Fibroblast of villous mesenchyme (primary cell): ENCODE measurements at regions not wholly inside any gene's neighbourhood (a gene's known extent, or its start where the extent isn't known, plus 50 kb on each side); places are given as distances from the start of the nearest gene placed in this dataset.

ENCODE experiments used
- DNase-seq: peaks from one replicate; pipeline ENCODE4 v3.0.0-alpha.2; 2010; ENCODE audit warnings: low read depth
- H3K4me3 ChIP-seq: 2 replicates; pipeline ENCODE4 v1.5.1; 2011; ENCODE audit warnings: low read depth, mild to moderate bottlenecking, low read length
- TF ChIP-seq, protein P1 (sequence below): IDR thresholded peaks from 2 replicates; pipeline ENCODE4 v1.5.1; 2012; ENCODE audit warnings: low read depth, mild to moderate bottlenecking, low read length; ENCODE audit not compliant: insufficient read depth

DNA sequence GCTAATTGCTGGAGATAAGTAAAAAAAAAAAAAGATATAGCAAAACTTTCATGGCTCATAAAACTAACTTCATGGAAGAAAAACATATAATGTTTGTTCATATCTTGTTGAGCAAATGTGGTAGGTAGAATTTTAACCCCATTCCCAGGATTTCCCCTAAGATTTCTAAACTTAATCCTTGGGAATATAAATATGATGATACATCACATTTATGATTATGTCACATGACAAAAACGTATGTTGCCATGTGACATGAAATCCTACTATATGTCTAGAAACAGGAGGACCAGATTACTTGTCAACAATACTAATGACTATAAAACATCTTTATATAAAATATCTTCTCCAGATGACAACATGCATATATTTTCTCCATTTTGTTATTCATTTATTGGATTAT, 679.0 kb upstream of the LRRC4C start:
- TF ChIP-seq, protein P1, sequence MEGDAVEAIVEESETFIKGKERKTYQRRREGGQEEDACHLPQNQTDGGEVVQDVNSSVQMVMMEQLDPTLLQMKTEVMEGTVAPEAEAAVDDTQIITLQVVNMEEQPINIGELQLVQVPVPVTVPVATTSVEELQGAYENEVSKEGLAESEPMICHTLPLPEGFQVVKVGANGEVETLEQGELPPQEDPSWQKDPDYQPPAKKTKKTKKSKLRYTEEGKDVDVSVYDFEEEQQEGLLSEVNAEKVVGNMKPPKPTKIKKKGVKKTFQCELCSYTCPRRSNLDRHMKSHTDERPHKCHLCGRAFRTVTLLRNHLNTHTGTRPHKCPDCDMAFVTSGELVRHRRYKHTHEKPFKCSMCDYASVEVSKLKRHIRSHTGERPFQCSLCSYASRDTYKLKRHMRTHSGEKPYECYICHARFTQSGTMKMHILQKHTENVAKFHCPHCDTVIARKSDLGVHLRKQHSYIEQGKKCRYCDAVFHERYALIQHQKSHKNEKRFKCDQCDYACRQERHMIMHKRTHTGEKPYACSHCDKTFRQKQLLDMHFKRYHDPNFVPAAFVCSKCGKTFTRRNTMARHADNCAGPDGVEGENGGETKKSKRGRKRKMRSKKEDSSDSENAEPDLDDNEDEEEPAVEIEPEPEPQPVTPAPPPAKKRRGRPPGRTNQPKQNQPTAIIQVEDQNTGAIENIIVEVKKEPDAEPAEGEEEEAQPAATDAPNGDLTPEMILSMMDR: no peak
- DNase-seq: no peak
- H3K4me3 ChIP-seq: no peak overlapping the region

DNA sequence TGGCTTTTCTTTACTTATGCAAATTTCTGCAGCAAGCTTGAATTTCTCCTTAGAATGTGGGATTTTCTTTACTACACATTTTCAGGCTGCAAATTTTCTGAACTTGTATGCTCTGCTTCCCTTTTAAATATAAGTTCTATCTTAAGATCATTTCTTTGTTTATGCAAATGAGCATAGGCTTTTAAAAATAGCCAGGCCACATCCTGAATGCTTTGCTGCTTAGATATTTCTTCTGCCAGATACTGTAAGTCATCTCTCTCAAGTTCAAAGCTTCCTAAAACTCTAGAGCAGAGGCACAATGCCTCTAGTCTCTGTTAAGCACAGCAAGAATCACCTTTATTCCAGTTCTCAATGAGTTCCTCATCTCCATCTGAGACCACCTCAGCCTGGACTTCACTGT, 685.9 kb upstream of the LRRC4C start:
- H3K4me3 ChIP-seq: no peak overlapping the region
- no peak for DNase-seq
- TF ChIP-seq, protein P1: no peak

DNA sequence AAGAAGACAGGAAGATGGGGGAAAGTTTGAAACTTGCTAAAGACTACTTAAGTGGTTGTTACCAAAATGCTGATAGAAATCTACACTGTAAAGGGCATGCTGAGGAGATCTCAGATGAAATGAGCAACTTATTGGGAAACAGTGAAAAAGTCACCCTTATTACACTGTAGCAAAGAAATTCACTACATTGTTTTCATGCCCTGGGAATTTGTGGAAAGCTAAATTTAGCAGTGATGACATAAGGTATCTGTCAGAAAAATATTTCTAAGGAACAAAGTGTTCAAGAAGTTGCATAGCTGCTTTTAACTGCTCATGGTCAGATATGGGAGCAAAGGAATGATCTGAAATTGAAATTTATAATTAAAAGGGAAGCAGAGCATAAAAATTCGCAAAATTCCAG, 702.4 kb upstream of the LRRC4C start:
- DNase-seq: peak; percentile 7
- no peak overlapping the region for H3K4me3 ChIP-seq
- TF ChIP-seq, protein P1: no peak

DNA sequence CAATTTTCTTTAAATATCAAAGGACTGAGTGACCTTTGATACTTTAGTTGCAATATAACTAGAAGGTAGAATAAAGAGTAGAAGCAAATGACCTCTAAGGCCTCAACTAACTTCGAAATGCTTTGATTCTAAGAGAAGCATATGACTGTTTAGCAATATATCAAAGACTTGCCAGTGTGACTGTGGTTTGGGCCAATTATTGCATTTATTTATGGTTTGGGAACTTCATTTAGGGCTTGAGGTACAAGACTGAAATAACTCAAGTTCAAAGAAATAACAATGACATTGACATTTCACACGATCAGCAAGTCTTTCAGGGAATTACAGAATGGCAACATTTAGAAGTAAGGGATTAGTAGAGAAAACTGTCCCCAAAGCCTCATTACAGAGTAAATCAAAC, 709.7 kb upstream of the LRRC4C start:
- no peak for DNase-seq
- H3K4me3 ChIP-seq: no peak overlapping the region
- TF ChIP-seq, protein P1: no peak

DNA sequence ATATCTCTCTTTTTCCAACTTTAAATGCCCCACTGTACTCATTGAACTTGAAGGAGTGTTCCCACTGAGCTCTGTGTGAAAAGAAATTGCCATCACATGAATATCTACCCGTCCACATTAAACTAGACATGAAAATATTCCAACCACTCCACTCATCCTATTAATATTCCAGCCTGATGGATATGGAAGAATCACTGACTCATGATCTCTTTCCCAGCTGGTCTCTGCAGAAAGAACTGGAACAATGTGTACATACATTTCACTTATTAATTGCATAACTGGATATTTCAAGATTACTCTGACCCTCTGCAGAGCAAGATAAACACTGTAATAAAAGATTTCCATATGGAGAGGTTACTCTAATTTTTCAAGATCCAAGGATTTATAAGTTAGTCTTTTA, 711.1 kb upstream of the LRRC4C start:
- DNase-seq: no peak
- H3K4me3 ChIP-seq: no peak overlapping the region
- TF ChIP-seq, protein P1: no peak

DNA sequence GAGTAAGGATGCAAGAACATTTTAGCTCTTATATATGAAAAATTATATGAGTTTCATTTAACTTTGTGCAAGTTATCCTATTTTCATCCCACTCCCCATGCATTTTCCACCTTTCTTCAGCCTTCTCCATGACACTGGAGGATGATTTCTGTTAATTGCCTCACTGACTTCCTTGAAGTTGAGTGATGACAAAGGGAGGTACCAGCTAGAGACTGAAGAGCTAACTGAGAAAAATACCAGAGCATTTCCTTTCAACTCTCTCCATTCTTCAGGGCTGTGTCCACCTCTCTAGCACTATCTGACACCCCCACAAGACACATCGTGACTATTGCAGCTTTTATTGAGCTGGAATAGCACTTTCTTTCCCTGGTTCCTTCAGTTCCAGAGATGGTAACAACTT, 711.6 kb upstream of the LRRC4C start:
- no peak for DNase-seq
- no peak overlapping the region for H3K4me3 ChIP-seq
- TF ChIP-seq, protein P1: no peak

DNA sequence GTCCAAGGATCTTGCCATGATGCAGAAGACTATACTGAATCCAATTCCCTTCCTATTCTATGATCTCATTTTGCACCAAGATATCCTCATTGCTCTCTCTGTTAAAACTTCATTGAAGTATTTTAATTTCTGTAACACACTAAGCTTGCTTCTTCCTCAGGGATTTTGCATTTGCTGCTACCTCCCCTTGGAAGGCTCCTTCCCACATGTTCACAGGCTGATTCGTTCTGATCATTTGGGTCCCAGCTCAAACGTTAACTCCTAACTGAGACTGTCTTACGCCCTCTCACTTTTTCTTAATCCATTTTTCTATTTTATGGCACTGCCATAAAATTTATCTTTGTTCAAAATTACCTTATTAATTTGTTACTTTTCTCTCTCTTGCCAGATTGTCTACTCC, 713.0 kb upstream of the LRRC4C start:
- H3K4me3 ChIP-seq: no peak overlapping the region
- DNase-seq: no peak
- TF ChIP-seq, protein P1: no peak
